Stomach (tissue), 8 donors: ENCODE measurements at regions not wholly inside any gene's neighbourhood (a gene's known extent, or its start where the extent isn't known, plus 50 kb on each side); places are given as distances from the start of the nearest gene placed in this dataset.

Experiments used
- DNase-seq, 2 donors: peaks; one replicate each; pipeline versions ENCODE4 v3.0.0 to v3.0.0-alpha.2; 2013 to 2019
- H3K27ac ChIP-seq, 5 donors: fragments of 200-600 bp in 4 of 5; sonication (generic) in 4 of 5; one replicate each; pipeline ENCODE4 v1.5.1; 2013 to 2019; ENCODE audit warnings: mild to moderate bottlenecking in 1 of 5, moderate library complexity in 1 of 5
- H3K27me3 ChIP-seq, 3 donors: fragments of 200-600 bp; sonication (generic); one replicate each; pipeline ENCODE4 v1.5.1; 2017 to 2019; ENCODE audit warnings: mixed run types in 1 of 3
- H3K36me3 ChIP-seq, 4 donors: fragments of 200-600 bp; sonication (generic); 1 replicate in 3 of 4; 2 replicates in 1 of 4; pipeline ENCODE4 v1.5.1; 2016 to 2019
- H3K4me1 ChIP-seq, 4 donors: fragments of 200-600 bp; sonication (generic); one replicate each; pipeline ENCODE4 v1.5.1; 2016 to 2019
- H3K4me3 ChIP-seq, 4 donors: fragments of 200-600 bp; sonication (generic) in 3 of 4; one replicate each; pipeline ENCODE4 v1.5.1; 2016 to 2019; ENCODE audit warnings: mild to moderate bottlenecking in 1 of 4
- H3K9me3 ChIP-seq, 4 donors: fragments of 200-600 bp; sonication (generic); one replicate each; pipeline ENCODE4 v1.5.1; 2016 to 2019
- EP300 ChIP-seq: sonication (generic); formaldehyde crosslinking; IDR thresholded peaks from one replicate; pipeline ENCODE4 v1.6.1; 2017; ENCODE audit warnings: antibody characterized with exemption
- POLR2A ChIP-seq, 4 donors: fragments of 450-650 bp; IDR thresholded peaks; one replicate each; pipeline ENCODE4 v1.6.1; 2016; ENCODE audit warnings: antibody characterized with exemption in 4 of 4, control low read depth in 2 of 4, mild to moderate bottlenecking in 1 of 4, moderate library complexity in 1 of 4
- POLR2AphosphoS5 ChIP-seq, 3 donors: sonication (generic); formaldehyde crosslinking; IDR thresholded peaks; one replicate each; pipeline ENCODE4 v1.6.1; 2016; ENCODE audit warnings: antibody characterized with exemption in 3 of 3
- WGBS, 5 donors: extraction: QIAGEN DNeasy Blood & Tissue Kit in 3 of 5; methylation state at CpG; one replicate each; pipeline versions ENCODE4 v1.1.5 to v1.1.7; 2013 to 2018; 5-methylcytosine and 5-hydroxymethylcytosine counted together
- intact Hi-C: fragments of 100-400 bp; cut with DNase I; formaldehyde crosslinking; loops from one replicate; pipeline ENCODE4 v1.15.1; 2023; ENCODE audit warnings: low total_unique reads
- TF ChIP-seq, protein P1 (sequence below), 7 experiments: fragments of 450-650 bp in 4 of 7; fragments of 200-600 bp in 3 of 7; sonication (generic) in 3 of 7; IDR thresholded peaks; one replicate each; pipeline ENCODE4 v1.5.1; 2016 to 2019; ENCODE audit warnings: antibody characterized with exemption in 7 of 7, control low read depth in 2 of 7, mild to moderate bottlenecking in 1 of 7
- donor health status: healthy with polysubstance abuse.
- donor health status: Bipolar disorder and iron deficiency.
- donor health status: healthy.

DNA sequence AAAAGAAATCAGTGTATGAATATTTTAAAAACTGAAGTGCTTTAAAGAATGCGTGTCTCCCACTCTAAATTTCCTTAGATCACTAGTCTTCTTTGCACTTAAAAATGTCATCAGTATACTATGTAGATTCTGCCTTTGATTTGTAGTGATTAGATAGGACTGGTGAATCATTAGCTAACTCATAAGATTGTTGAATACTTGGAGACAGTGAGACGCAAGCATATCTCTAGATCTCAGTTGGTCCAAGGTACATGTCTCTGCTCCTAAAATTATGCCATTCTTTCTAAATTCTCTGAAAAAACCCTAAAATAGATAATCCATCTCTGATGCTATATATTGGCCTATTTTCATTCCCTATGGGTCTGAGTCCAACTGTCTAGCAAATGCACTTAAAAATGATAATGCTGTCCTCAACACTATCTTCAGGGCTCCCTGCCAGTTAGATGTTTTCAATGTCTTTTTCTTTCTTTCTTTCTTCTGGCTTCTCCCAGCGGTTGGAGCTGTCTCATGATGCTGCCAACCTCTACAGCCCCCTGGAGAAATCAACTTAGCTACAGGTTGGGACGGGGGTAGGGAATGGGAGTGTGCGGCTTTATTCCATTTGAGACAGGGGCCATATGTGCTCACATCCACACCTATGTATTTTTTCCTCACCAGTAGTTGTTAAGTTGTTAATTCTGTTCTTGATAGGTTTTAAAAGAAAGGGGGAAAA lies 301.0 kb downstream of the NDFIP2 start:
- Histone ChIP-seq H3K9me3 (no peaks in the 10 kb centered on the region), H3K4me3 (no peak overlapping the region), H3K27me3 (no peaks in the 10 kb centered on the region), H3K36me3 (no peaks in the 10 kb centered on the region), H3K27ac (no peak overlapping the region), H3K4me1 (peaks cover 0 to 30% (median 14%) of the 10 kb centered on the region in 4 donors)
- no peak for TF ChIP-seq EP300
- no peak for TF ChIP-seq POLR2A (IDR thresholded peaks at IDR 0.05)
- no peak for TF ChIP-seq POLR2AphosphoS5 (IDR thresholded peaks at IDR 0.05)
- intact Hi-C loops, result no loop called here
- whole genome bisulfite sequencing, 5 donors, result 85 to 95% (median 89%) methylated on average over 5 of the region's 5 CpGs
- DNase-seq, result no peak

DNA sequence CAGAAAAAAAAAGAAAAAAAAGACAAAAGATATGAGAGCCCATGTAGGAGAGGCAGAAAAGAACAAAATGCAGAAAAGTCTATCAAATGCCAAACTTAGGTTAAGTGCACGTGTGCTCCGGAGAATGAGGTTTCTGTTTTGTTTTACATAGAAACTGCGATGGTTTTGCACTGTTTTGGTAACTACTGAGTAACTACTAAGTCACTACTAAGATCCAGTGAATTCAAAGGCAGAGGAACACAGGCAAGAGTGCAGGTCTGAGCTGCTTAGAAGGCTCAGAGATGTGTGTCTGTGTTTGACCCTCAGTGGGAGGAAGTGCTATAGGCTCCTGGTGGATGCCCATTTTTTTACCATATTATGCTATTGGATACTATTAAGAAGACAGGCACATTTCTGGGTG lies 299.3 kb downstream of the NDFIP2 start:
- no peaks in the 10 kb centered on the region for H3K9me3 ChIP-seq
- H3K4me1 ChIP-seq, result peaks cover 0 to 34% (median 15%) of the 10 kb centered on the region in 4 donors
- intact Hi-C loops, result no loop called here
- 65 to 80% (median 74%) methylated on average over 3 of the region's 3 CpGs for WGBS, 5 donors
- no peak overlapping the region for H3K27ac ChIP-seq
- H3K36me3 ChIP-seq, result no peaks in the 10 kb centered on the region
- H3K4me3 ChIP-seq, result no peak overlapping the region
- TF ChIP-seq, protein P1, sequence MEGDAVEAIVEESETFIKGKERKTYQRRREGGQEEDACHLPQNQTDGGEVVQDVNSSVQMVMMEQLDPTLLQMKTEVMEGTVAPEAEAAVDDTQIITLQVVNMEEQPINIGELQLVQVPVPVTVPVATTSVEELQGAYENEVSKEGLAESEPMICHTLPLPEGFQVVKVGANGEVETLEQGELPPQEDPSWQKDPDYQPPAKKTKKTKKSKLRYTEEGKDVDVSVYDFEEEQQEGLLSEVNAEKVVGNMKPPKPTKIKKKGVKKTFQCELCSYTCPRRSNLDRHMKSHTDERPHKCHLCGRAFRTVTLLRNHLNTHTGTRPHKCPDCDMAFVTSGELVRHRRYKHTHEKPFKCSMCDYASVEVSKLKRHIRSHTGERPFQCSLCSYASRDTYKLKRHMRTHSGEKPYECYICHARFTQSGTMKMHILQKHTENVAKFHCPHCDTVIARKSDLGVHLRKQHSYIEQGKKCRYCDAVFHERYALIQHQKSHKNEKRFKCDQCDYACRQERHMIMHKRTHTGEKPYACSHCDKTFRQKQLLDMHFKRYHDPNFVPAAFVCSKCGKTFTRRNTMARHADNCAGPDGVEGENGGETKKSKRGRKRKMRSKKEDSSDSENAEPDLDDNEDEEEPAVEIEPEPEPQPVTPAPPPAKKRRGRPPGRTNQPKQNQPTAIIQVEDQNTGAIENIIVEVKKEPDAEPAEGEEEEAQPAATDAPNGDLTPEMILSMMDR (IDR thresholded peaks at IDR 0.05), result no peak
- TF ChIP-seq POLR2A (IDR thresholded peaks at IDR 0.05) (no peak), EP300 (no peak), POLR2AphosphoS5 (IDR thresholded peaks at IDR 0.05) (no peak)
- no peaks in the 10 kb centered on the region for H3K27me3 ChIP-seq
- DNase-seq, result no peak

DNA sequence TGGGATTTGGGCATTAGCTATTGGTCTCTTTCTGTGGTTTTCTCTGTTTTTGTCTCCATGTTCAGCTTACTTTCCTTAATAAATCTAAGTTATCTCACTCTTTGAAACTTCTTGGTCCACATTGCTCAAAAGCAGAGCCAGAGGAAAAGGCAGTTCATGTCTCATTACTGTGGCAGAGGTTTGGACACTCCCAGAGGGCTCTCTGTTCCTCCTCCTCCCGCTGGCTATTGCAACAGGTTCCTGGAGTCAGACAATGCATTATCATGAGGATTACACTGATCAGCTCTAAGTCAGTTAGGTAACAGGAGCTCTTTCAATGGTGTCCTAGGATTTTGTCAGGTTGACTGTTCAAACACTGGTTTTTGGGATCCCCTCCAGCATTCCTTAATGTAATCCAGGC lies 298.8 kb downstream of the NDFIP2 start:
- no peaks in the 10 kb centered on the region for H3K27me3 ChIP-seq
- no peak overlapping the region for H3K27ac ChIP-seq
- H3K36me3 ChIP-seq, result no peaks in the 10 kb centered on the region
- H3K9me3 ChIP-seq, result no peaks in the 10 kb centered on the region
- no peak for TF ChIP-seq POLR2AphosphoS5 (IDR thresholded peaks at IDR 0.05)
- TF ChIP-seq, protein P1 (IDR thresholded peaks at IDR 0.05), result no peak
- TF ChIP-seq EP300, result no peak
- no peak for TF ChIP-seq POLR2A (IDR thresholded peaks at IDR 0.05)
- DNase-seq, result peak in 1 of 2 donors; percentile 25
- no peak overlapping the region for H3K4me3 ChIP-seq
- intact Hi-C loops, result no loop called here
- peaks cover 0 to 34% (median 15%) of the 10 kb centered on the region in 4 donors for H3K4me1 ChIP-seq
- WGBS, 5 donors, result 38 to 91% (median 71%) methylated on average over 1 of the region's 1 CpG

DNA sequence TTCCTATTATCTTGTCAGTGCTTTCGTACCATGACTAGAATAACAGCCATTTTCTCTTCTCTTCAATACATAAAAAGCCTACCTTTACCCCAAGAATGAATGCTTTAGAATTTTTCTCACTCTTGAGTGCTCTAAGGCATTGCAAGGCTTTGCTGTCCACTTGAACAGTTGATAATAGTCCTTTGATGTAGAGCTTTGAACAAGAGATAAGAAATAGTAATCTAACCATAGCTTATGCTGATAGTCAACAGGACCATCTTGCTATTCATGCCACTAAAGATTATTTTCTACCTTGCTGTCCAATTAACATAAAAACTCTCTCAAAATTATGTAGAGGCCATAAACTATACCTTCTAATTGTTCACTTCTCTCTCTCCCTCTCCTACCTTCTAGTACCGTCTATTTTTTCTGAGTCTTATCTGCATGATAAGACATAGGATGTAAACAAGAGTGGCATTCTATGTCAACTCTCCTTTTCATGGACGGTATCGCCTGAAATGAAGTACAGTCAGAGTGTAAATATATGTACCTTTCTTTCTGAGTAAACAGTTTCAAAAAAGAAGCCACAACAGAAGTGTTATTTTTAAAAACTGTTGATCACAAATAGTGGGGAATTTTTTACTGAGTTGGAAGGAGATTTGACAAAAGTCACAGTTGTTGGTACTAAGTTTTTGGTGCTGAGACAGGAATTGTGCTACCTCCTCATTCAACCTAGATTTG lies 297.9 kb downstream of the NDFIP2 start:
- TF ChIP-seq POLR2AphosphoS5 (IDR thresholded peaks at IDR 0.05), result peak in 1 of 3 donors; percentile 19
- TF ChIP-seq POLR2A (IDR thresholded peaks at IDR 0.05), result no peak
- H3K4me1 ChIP-seq, result peaks cover 0 to 34% (median 15%) of the 10 kb centered on the region in 4 donors
- no peaks in the 10 kb centered on the region for H3K27me3 ChIP-seq
- no peak overlapping the region for H3K4me3 ChIP-seq
- H3K36me3 ChIP-seq, result no peaks in the 10 kb centered on the region
- WGBS, 5 donors, result 50 to 64% (median 58%) methylated on average over 4 of the region's 4 CpGs
- no peak overlapping the region for H3K27ac ChIP-seq
- H3K9me3 ChIP-seq, result no peaks in the 10 kb centered on the region
- no peak for DNase-seq
- intact Hi-C loops, result no loop called here

DNA sequence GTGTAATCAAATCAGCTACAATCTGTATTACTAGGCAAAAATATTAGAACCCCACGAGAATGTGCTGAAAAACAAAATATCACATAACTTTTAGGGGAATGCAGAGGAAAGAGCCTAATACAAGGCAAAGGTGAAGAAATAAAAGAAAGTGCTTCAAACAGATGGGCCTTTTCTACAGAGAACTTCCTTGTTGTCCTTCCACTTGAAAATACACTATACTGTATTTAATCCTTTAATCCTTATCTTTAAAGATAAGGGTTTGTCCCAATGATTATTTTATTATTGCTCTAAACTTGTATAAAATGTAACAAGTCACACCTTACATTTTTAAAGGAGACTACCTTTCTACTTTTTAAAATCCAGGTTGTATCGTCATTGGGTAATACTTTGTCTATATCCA lies 296.5 kb downstream of the NDFIP2 start:
- TF ChIP-seq, protein P1 (IDR thresholded peaks at IDR 0.05), result no peak
- no peak for TF ChIP-seq EP300
- TF ChIP-seq POLR2AphosphoS5 (IDR thresholded peaks at IDR 0.05), result no peak
- TF ChIP-seq POLR2A (IDR thresholded peaks at IDR 0.05), result no peak
- Histone ChIP-seq H3K27ac (no peak overlapping the region), H3K4me3 (no peak overlapping the region), H3K4me1 (peaks cover 0 to 27% (median 12%) of the 10 kb centered on the region in 4 donors), H3K27me3 (no peaks in the 10 kb centered on the region), H3K36me3 (no peaks in the 10 kb centered on the region), H3K9me3 (no peaks in the 10 kb centered on the region)
- intact Hi-C loops, result no loop called here
- 48 to 74% (median 59%) methylated on average over 2 of the region's 2 CpGs for WGBS, 5 donors
- no peak for DNase-seq
